ENCODE measurements at regions not wholly inside any gene's neighbourhood (a gene's known extent, or its start where the extent isn't known, plus 50 kb on each side); places are given as distances from the start of the nearest gene placed in this dataset.

- no peaks in the 10 kb centered on the region for H3K36me3 ChIP-seq (ENCODE audit: control insufficient read depth, insufficient read depth, low read length)
- no peak for DNase-seq
Measured at GRCh38 chr1:235027862-235028250, 100.8 kb downstream of the TOMM20 start.

GRCh38 chr1:235027076-235027861 is 101.4 kb downstream of the TOMM20 start:
- Histone ChIP-seq H3K27me3 (replicated peaks; ENCODE audit: control insufficient read depth, insufficient read depth, low read length, poor library complexity, severe bottlenecking) (no peaks in the 10 kb centered on the region), H3K4me3 (ENCODE audit: insufficient read depth, low read depth, low read length, poor library complexity, severe bottlenecking) (no peak overlapping the region), H3K9me3 (ENCODE audit: control insufficient read depth, low read length) (no peaks in the 10 kb centered on the region), H3K4me1 (ENCODE audit: control insufficient read depth, insufficient read depth, low read length, poor library complexity, severe bottlenecking) (no peaks in the 10 kb centered on the region), H3K36me3 (ENCODE audit: control insufficient read depth, insufficient read depth, low read length) (no peaks in the 10 kb centered on the region), H3K27ac (ENCODE audit: insufficient read depth, low read length, poor library complexity, severe bottlenecking) (no peak overlapping the region)
- DNase-seq, result no peak

More at GRCh38 chr1:235027862-235028250, 100.8 kb downstream of the TOMM20 start:
- H3K4me1 ChIP-seq (ENCODE audit: control insufficient read depth, insufficient read depth, low read length, poor library complexity, severe bottlenecking), result no peaks in the 10 kb centered on the region
- no peak overlapping the region for H3K4me3 ChIP-seq (ENCODE audit: insufficient read depth, low read depth, low read length, poor library complexity, severe bottlenecking)
- H3K27ac ChIP-seq (ENCODE audit: insufficient read depth, low read length, poor library complexity, severe bottlenecking), result no peak overlapping the region
- H3K27me3 ChIP-seq (replicated peaks; ENCODE audit: control insufficient read depth, insufficient read depth, low read length, poor library complexity, severe bottlenecking), result no peaks in the 10 kb centered on the region
- H3K9me3 ChIP-seq (ENCODE audit: control insufficient read depth, low read length), result no peaks in the 10 kb centered on the region

- H3K4me3 ChIP-seq (ENCODE audit: insufficient read depth, low read depth, low read length, poor library complexity, severe bottlenecking), result no peak overlapping the region
- no peaks in the 10 kb centered on the region for H3K36me3 ChIP-seq (ENCODE audit: control insufficient read depth, insufficient read depth, low read length)
- H3K27ac ChIP-seq (ENCODE audit: insufficient read depth, low read length, poor library complexity, severe bottlenecking), result no peak overlapping the region
- no peaks in the 10 kb centered on the region for H3K4me1 ChIP-seq (ENCODE audit: control insufficient read depth, insufficient read depth, low read length, poor library complexity, severe bottlenecking)
- DNase-seq, result no peak
- no peaks in the 10 kb centered on the region for H3K9me3 ChIP-seq (ENCODE audit: control insufficient read depth, low read length)
- no peaks in the 10 kb centered on the region for H3K27me3 ChIP-seq (replicated peaks; ENCODE audit: control insufficient read depth, insufficient read depth, low read length, poor library complexity, severe bottlenecking)
Measured at GRCh38 chr1:235025422-235025984, 103.1 kb downstream of the TOMM20 start.

GRCh38 chr1:235024711-235025421 is 103.8 kb downstream of the TOMM20 start:
- no peaks in the 10 kb centered on the region for H3K4me1 ChIP-seq (ENCODE audit: control insufficient read depth, insufficient read depth, low read length, poor library complexity, severe bottlenecking)
- no peak overlapping the region for H3K4me3 ChIP-seq (ENCODE audit: insufficient read depth, low read depth, low read length, poor library complexity, severe bottlenecking)
- no peaks in the 10 kb centered on the region for H3K36me3 ChIP-seq (ENCODE audit: control insufficient read depth, insufficient read depth, low read length)
- no peak for DNase-seq
- no peak overlapping the region for H3K27ac ChIP-seq (ENCODE audit: insufficient read depth, low read length, poor library complexity, severe bottlenecking)
- H3K27me3 ChIP-seq (replicated peaks; ENCODE audit: control insufficient read depth, insufficient read depth, low read length, poor library complexity, severe bottlenecking), result no peaks in the 10 kb centered on the region
- no peaks in the 10 kb centered on the region for H3K9me3 ChIP-seq (ENCODE audit: control insufficient read depth, low read length)

- H3K27me3 ChIP-seq (replicated peaks; ENCODE audit: control insufficient read depth, insufficient read depth, low read length, poor library complexity, severe bottlenecking), result no peaks in the 10 kb centered on the region
- no peaks in the 10 kb centered on the region for H3K36me3 ChIP-seq (ENCODE audit: control insufficient read depth, insufficient read depth, low read length)
- no peak overlapping the region for H3K4me3 ChIP-seq (ENCODE audit: insufficient read depth, low read depth, low read length, poor library complexity, severe bottlenecking)
- DNase-seq, result no peak
- no peaks in the 10 kb centered on the region for H3K9me3 ChIP-seq (ENCODE audit: control insufficient read depth, low read length)
- no peaks in the 10 kb centered on the region for H3K4me1 ChIP-seq (ENCODE audit: control insufficient read depth, insufficient read depth, low read length, poor library complexity, severe bottlenecking)
- no peak overlapping the region for H3K27ac ChIP-seq (ENCODE audit: insufficient read depth, low read length, poor library complexity, severe bottlenecking)
Measured at GRCh38 chr1:235023711-235024439, 104.8 kb downstream of the TOMM20 start.

- Histone ChIP-seq H3K27ac (ENCODE audit: insufficient read depth, low read length, poor library complexity, severe bottlenecking) (no peak overlapping the region), H3K4me3 (ENCODE audit: insufficient read depth, low read depth, low read length, poor library complexity, severe bottlenecking) (no peak overlapping the region), H3K27me3 (replicated peaks; ENCODE audit: control insufficient read depth, insufficient read depth, low read length, poor library complexity, severe bottlenecking) (no peaks in the 10 kb centered on the region), H3K4me1 (ENCODE audit: control insufficient read depth, insufficient read depth, low read length, poor library complexity, severe bottlenecking) (no peaks in the 10 kb centered on the region), H3K36me3 (ENCODE audit: control insufficient read depth, insufficient read depth, low read length) (no peaks in the 10 kb centered on the region), H3K9me3 (ENCODE audit: control insufficient read depth, low read length) (no peaks in the 10 kb centered on the region)
- DNase-seq, result no peak
Measured at GRCh38 chr1:235022981-235023710, 105.5 kb downstream of the TOMM20 start.

GRCh38 chr1:235022341-235022980 is 106.2 kb downstream of the TOMM20 start:
- Histone ChIP-seq H3K36me3 (ENCODE audit: control insufficient read depth, insufficient read depth, low read length) (no peaks in the 10 kb centered on the region), H3K27me3 (replicated peaks; ENCODE audit: control insufficient read depth, insufficient read depth, low read length, poor library complexity, severe bottlenecking) (no peaks in the 10 kb centered on the region), H3K27ac (ENCODE audit: insufficient read depth, low read length, poor library complexity, severe bottlenecking) (no peak overlapping the region), H3K4me1 (ENCODE audit: control insufficient read depth, insufficient read depth, low read length, poor library complexity, severe bottlenecking) (no peaks in the 10 kb centered on the region), H3K9me3 (ENCODE audit: control insufficient read depth, low read length) (no peaks in the 10 kb centered on the region), H3K4me3 (ENCODE audit: insufficient read depth, low read depth, low read length, poor library complexity, severe bottlenecking) (no peak overlapping the region)
- DNase-seq, result no peak

GRCh38 chr1:235021815-235022214 is 106.8 kb downstream of the TOMM20 start:
- DNase-seq, result no peak
- H3K27me3 ChIP-seq (replicated peaks; ENCODE audit: control insufficient read depth, insufficient read depth, low read length, poor library complexity, severe bottlenecking), result no peaks in the 10 kb centered on the region
- no peak overlapping the region for H3K4me3 ChIP-seq (ENCODE audit: insufficient read depth, low read depth, low read length, poor library complexity, severe bottlenecking)
- no peaks in the 10 kb centered on the region for H3K9me3 ChIP-seq (ENCODE audit: control insufficient read depth, low read length)
- H3K36me3 ChIP-seq (ENCODE audit: control insufficient read depth, insufficient read depth, low read length), result no peaks in the 10 kb centered on the region
- no peak overlapping the region for H3K27ac ChIP-seq (ENCODE audit: insufficient read depth, low read length, poor library complexity, severe bottlenecking)
- no peaks in the 10 kb centered on the region for H3K4me1 ChIP-seq (ENCODE audit: control insufficient read depth, insufficient read depth, low read length, poor library complexity, severe bottlenecking)

- Histone ChIP-seq H3K9me3 (ENCODE audit: control insufficient read depth, low read length) (no peaks in the 10 kb centered on the region), H3K36me3 (ENCODE audit: control insufficient read depth, insufficient read depth, low read length) (no peaks in the 10 kb centered on the region), H3K4me1 (ENCODE audit: control insufficient read depth, insufficient read depth, low read length, poor library complexity, severe bottlenecking) (no peaks in the 10 kb centered on the region), H3K27ac (ENCODE audit: insufficient read depth, low read length, poor library complexity, severe bottlenecking) (no peak overlapping the region), H3K4me3 (ENCODE audit: insufficient read depth, low read depth, low read length, poor library complexity, severe bottlenecking) (no peak overlapping the region), H3K27me3 (replicated peaks; ENCODE audit: control insufficient read depth, insufficient read depth, low read length, poor library complexity, severe bottlenecking) (no peaks in the 10 kb centered on the region)
- no peak for DNase-seq
Measured at GRCh38 chr1:235021321-235021720, 107.3 kb downstream of the TOMM20 start.

Measured in effector memory CD4-positive, alpha-beta T cell (primary cell).